ENCODE measurements at regions not wholly inside any gene's neighbourhood (a gene's known extent, or its start where the extent isn't known, plus 50 kb on each side); places are given as distances from the start of the nearest gene placed in this dataset.
"Not testable (repeated sequence)": the region's sequence is repeated elsewhere in the genome, so short reads cannot be mapped to it uniquely, and the experiment has no call there.

- DNase-seq, result not testable (repeated sequence)
Measured at GRCh38 chr15:30688684-30689083, 62.8 kb downstream of the ARHGAP11B start.

DNA sequence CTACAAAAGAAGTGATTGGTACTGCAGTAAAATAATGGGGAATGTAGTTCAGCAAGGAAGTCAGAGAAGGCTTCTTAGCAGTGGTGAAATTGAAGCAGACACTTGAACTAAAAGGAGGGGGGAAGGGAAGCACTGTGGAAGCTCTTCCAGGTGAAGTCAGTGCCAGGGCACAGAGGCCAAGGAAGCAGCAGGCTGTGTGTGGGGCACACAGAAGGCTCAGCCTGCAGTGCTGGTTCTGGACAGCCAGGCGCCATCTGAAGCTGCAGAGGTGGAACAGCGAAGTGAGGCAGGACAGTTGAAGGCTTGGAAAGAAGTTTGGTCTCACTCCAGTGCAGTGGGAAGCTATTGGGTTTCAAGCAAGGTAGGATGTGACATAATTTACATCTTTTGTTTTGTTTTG lies 64.2 kb downstream of the ARHGAP11B start:
- DNase-seq, result not testable (repeated sequence)

- not testable (repeated sequence) for DNase-seq
Measured at GRCh38 chr15:30695811-30696210, 69.9 kb downstream of the ARHGAP11B start.

DNA sequence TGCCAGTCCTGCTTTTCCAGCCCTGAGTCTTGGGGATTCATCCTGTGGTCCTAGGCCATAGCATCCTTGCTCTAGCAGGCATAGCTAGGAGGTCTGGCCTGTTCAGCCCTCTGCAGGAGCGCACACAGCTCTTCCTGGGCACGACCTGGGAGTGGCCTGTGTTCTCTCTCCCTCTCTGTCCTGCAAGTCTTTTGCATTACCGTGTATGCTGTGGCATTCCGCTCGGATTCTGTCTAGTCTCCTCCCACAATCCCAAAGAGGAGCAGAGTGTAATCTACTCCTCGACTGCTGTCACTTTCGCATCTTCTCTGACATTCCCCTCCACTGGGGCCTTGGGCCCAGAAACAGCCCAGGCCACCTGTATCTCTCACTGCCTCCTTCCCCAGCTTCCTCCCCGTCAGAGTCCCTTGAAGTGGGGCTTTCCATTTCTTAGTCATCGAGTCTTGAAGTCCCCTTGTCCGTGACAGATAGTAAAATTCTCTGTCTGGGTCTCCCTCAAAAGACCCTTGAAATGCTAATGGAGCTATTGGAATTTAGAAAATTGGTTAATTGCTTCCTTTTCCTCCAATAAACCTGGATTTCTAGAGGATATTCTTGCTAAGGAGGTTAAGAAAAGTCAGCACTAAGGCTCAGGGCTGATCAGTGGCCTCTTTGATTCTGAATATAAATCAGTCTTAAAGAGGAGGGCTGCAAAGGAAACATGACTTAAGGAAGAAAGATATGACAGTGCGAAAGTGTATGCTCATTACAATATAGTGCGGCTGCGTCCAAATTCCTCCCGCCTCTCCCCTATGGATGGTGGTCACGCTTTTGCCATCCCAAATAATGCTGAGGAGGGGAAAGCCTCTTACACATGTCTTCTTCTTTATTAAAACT lies 70.7 kb downstream of the ARHGAP11B start:
- DNase-seq, result not testable (repeated sequence)

- not testable (repeated sequence) for DNase-seq
Measured at GRCh38 chr15:30697315-30697685, 71.4 kb downstream of the ARHGAP11B start.

DNA sequence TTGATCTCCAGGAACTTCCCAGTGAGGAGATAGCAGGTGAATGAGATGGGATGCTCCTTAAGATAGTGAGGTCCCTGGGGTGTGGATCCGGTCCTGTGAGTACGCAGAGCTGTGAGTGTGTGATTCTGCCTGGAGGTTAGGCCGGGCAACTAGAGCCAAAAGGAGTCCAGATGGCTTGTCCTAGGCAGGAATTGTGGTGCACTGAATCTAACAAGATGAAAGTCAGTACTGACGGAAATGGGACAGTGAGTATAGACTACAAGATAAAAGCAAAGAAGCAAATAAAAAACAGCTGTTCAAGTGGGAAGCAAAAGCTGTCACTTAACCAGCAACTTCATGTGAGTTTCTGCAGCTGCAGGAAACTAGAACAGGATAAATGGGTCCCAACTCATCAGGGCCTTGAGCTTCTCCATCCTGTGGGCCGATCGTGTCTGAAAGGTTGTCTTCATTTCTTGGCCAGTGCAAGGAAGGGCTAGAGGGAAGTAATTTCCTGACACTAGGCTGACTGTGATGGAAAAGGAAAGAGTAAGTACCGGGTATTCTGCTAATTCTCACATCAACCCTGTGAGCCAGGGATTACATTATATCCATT lies 74.2 kb downstream of the ARHGAP11B start:
- not testable (repeated sequence) for DNase-seq

GRCh38 chr15:30707976-30708685 lies 82.2 kb downstream of the ARHGAP11B start:
- DNase-seq, result not testable (repeated sequence)

DNA sequence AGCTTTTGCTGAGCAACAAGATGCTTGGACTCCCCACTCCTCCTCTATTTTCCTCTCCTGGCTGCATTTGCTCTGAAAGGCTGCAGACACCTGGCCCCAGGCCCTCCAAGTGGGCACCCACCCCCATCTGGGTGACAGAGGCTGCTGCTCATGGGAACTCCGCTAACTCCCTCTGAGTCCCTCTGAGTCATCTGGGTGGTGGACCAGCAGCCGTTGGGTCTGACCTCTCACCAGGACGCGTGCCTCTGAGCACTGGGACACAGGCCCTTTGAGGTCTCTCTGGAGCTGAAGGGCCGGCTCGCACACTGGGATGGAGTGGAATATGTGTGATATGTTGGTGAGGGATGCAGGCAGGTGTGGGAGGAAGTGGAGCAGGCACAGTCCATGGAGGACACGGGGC lies 82.9 kb downstream of the ARHGAP11B start:
- not testable (repeated sequence) for DNase-seq

- not testable (repeated sequence) for DNase-seq
Measured at GRCh38 chr15:30718038-30718643, 92.2 kb downstream of the ARHGAP11B start.

- not testable (repeated sequence) for DNase-seq
Measured at GRCh38 chr15:30719363-30719762, 93.4 kb downstream of the ARHGAP11B start.

- not testable (repeated sequence) for DNase-seq
Measured at GRCh38 chr15:30720825-30721224, 94.9 kb downstream of the ARHGAP11B start.

- DNase-seq, result not testable (repeated sequence)
Measured at GRCh38 chr15:30721529-30721928, 95.6 kb downstream of the ARHGAP11B start.

GRCh38 chr15:30723540-30724175 lies 97.7 kb downstream of the ARHGAP11B start:
- DNase-seq, result not testable (repeated sequence)

- not testable (repeated sequence) for DNase-seq
Measured at GRCh38 chr15:30729880-30730590, 104.1 kb downstream of the ARHGAP11B start.

DNA sequence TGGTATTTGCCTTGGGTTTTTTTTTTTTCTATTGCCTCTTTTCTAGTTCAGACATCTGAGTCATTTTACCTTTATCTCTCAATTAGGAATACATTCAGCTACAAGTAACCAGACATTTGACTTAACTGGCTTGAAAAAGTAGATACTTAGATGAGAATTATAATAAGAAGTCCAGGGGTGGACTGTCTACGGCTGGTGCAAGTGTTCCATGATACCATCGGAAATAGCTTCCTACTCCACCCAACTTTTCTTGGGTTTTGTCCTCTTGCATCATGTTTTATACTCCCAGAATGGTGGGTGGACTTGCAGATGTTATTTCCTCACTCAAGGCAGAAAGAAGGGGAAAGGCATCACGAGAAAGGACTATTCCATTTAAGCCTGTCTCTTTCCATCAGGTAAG lies 104.7 kb downstream of the ARHGAP11B start:
- not testable (repeated sequence) for DNase-seq

DNA sequence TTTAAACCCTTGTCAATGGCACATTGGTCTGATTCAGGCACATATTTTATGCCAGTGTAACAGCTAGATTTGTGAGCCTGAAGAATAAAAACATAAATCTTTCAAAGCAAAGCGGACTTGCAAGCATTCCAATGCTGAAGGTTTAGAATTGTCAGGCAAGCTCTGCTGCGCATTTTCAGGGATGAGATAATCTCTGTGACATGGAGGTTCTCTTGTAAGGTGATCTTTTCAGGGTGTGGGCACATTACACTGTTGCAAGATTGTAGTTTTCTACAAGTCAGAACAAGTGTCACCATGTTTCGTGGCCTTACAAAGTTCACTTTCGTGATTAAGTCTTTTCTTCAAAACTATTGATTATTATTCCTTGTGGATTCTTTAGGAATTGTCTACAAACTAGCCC lies 106.2 kb downstream of the ARHGAP11B start:
- DNase-seq, result not testable (repeated sequence)

- DNase-seq, result not testable (repeated sequence)
Measured at GRCh38 chr15:30735884-30736564, 110.1 kb downstream of the ARHGAP11B start.

- DNase-seq, result not testable (repeated sequence)
Measured at GRCh38 chr15:30742796-30743195, 116.9 kb downstream of the ARHGAP11B start.

DNA sequence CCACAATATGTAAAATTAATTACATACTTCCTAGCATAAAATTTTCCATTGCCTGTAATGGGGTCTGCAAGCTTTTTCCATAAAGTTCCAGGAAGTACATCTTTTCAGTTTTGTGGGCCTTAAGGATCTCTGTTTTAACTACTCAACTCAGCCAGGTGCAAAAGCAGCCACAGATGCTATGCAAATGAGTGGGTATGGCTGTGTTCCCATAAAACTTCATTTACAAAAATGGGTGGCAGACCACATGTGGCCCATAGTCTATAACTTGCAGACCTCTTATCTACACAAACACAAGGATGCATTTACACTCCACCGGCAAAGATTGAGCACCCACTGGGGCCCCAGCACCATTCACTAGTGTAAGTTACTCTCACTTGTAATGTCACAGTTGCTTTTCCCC lies 123.1 kb downstream of the ARHGAP11B start:
- not testable (repeated sequence) for DNase-seq

- DNase-seq, result not testable (repeated sequence)
Measured at GRCh38 chr15:30755036-30755687, 129.2 kb downstream of the ARHGAP11B start.

DNA sequence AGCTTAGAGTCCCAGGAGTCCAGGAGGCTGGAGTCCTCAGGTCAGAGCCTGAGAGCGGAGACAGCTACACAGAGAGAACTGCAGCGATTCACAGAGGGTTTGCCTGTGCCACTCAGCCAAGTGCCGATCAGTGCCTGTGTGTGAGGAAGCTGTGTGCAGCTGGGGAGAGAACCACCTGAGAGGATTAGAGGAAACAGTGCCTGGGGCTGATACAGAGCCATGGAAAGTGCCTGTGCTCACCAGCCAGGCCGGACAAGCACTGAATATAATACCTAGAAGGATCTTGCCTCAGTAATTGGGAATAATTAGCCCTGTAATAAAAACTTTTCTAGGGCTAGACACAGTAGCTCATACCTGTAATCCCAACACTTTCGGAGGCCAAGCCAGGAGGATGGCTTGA lies 134.7 kb downstream of the ARHGAP11B start:
- not testable (repeated sequence) for DNase-seq

Data from NCI-H1436 (cell line).